GM23338 (cell line): ENCODE measurements at regions not wholly inside any gene's neighbourhood (a gene's known extent, or its start where the extent isn't known, plus 50 kb on each side); places are given as distances from the start of the nearest gene placed in this dataset.

ENCODE experiments used
- ATAC-seq: fragments of 200-7000 bp; cut with Tn5 transposase; 3 replicates; pipeline ENCODE4 v1.9.1; 2020
- DNase-seq: peaks from one replicate; pipeline ENCODE4 v3.0.0-alpha.2; 2015; ENCODE audit warnings: low spot score
- H2AFZ ChIP-seq: fragments of 200-600 bp; sonication (generic); 2 replicates; pipeline ENCODE4 v1.8.0; 2016; ENCODE audit warnings: antibody characterized with exemption, mild to moderate bottlenecking, moderate library complexity
- H3F3A ChIP-seq: fragments of 200-600 bp; sonication (generic); replicated peaks from 2 replicates; pipeline ENCODE4 v1.8.0; 2017; ENCODE audit warnings: antibody characterized with exemption, mixed run types, low read depth
- H3K27ac ChIP-seq: fragments of 200-600 bp; sonication (generic); 2 replicates; pipeline ENCODE4 v1.6.1; 2016; ENCODE audit warnings: low read depth
- H3K27me3 ChIP-seq: fragments of 200-600 bp; sonication (generic); 2 replicates; pipeline ENCODE4 v1.8.0; 2016; ENCODE audit warnings: mild to moderate bottlenecking, mixed run types, moderate library complexity; ENCODE audit not compliant: insufficient read depth
- H3K36me3 ChIP-seq: fragments of 200-600 bp; sonication (generic); 2 replicates; pipeline ENCODE4 v1.8.0; 2016; ENCODE audit warnings: mild to moderate bottlenecking; ENCODE audit not compliant: insufficient read depth
- H3K4me1 ChIP-seq: fragments of 200-600 bp; sonication (generic); 2 replicates; pipeline ENCODE4 v1.8.0; 2016; ENCODE audit warnings: mild to moderate bottlenecking, moderate library complexity; ENCODE audit not compliant: insufficient read depth
- H3K4me2 ChIP-seq: fragments of 200-600 bp; sonication (generic); 2 replicates; pipeline ENCODE4 v1.7.1; 2017; ENCODE audit warnings: mixed run types
- H3K4me3 ChIP-seq: fragments of 200-600 bp; sonication (generic); 2 replicates; pipeline ENCODE4 v1.6.1; 2016; ENCODE audit warnings: mixed run types
- H3K79me2 ChIP-seq: fragments of 200-600 bp; sonication (generic); replicated peaks from 2 replicates; pipeline ENCODE4 v1.8.0; 2017; ENCODE audit warnings: mild to moderate bottlenecking; ENCODE audit not compliant: insufficient read depth
- H3K9me2 ChIP-seq: fragments of 200-600 bp; sonication (generic); 2 replicates; pipeline ENCODE4 v1.8.0; 2017; ENCODE audit not compliant: insufficient read depth
- H4K20me1 ChIP-seq: fragments of 200-600 bp; sonication (generic); replicated peaks from 2 replicates; pipeline ENCODE4 v1.8.0; 2017; ENCODE audit warnings: mild to moderate bottlenecking; ENCODE audit not compliant: insufficient read depth
- H3K27ac Mint-ChIP-seq: 2 replicates; pipeline ENCODE4 v1.8.0; 2020; ENCODE audit warnings: inconsistent platforms, mild to moderate bottlenecking, moderate library complexity, mixed read lengths
- H3K27me3 Mint-ChIP-seq: 3 replicates; pipeline ENCODE4 v1.8.0; 2022; ENCODE audit warnings: low read depth, mild to moderate bottlenecking, moderate library complexity, mixed read lengths, inconsistent platforms; ENCODE audit not compliant: insufficient read depth, poor library complexity
- H3K36me3 Mint-ChIP-seq: 3 replicates; pipeline ENCODE4 v1.8.0; 2021; ENCODE audit warnings: low read depth, mild to moderate bottlenecking, inconsistent platforms, moderate library complexity, mixed read lengths
- H3K4me1 Mint-ChIP-seq: 3 replicates; pipeline ENCODE4 v1.8.0; 2020; ENCODE audit warnings: mild to moderate bottlenecking, inconsistent platforms, mixed read lengths
- H3K4me3 Mint-ChIP-seq: 3 replicates; pipeline ENCODE4 v1.8.0; 2021; ENCODE audit warnings: moderate library complexity, mild to moderate bottlenecking, inconsistent platforms, mixed read lengths
- H3K9me3 Mint-ChIP-seq: 3 replicates; pipeline ENCODE4 v1.8.0; 2020; ENCODE audit warnings: moderate library complexity, mild to moderate bottlenecking, inconsistent platforms, mixed read lengths
- CREB1 ChIP-seq: fragments of 250-450 bp; sonication (Bioruptor Pico); IDR thresholded peaks from 2 replicates; pipeline ENCODE4 v1.5.0; 2020; ENCODE audit warnings: low read depth, mild to moderate bottlenecking, moderate library complexity
- EZH2 ChIP-seq: fragments of 200-600 bp; sonication (generic); IDR thresholded peaks from one replicate; pipeline ENCODE4 v1.8.0; 2017; ENCODE audit warnings: antibody characterized with exemption, mild to moderate bottlenecking, low read depth; ENCODE audit not compliant: unreplicated experiment
- EZH2phosphoT487 ChIP-seq: fragments of 200-600 bp; sonication (generic); IDR thresholded peaks from one replicate; pipeline ENCODE4 v1.8.1; 2018; ENCODE audit warnings: antibody characterized with exemption; ENCODE audit not compliant: unreplicated experiment
- JUNB ChIP-seq: IDR thresholded peaks from one replicate; pipeline ENCODE4 v1.6.1; 2016; ENCODE audit warnings: antibody characterized with exemption; ENCODE audit not compliant: unreplicated experiment
- POLR2AphosphoS5 ChIP-seq: IDR thresholded peaks from 2 replicates; pipeline ENCODE4 v1.6.1; 2016; ENCODE audit warnings: antibody characterized with exemption, low read depth
- REST ChIP-seq: IDR thresholded peaks from one replicate; pipeline ENCODE4 v1.6.1; 2018; ENCODE audit warnings: antibody characterized with exemption; ENCODE audit not compliant: unreplicated experiment
- STAT1 ChIP-seq: IDR thresholded peaks from one replicate; pipeline ENCODE4 v1.6.1; 2016; ENCODE audit warnings: antibody characterized with exemption; ENCODE audit not compliant: unreplicated experiment
- ZNF331 ChIP-seq: fragments of 250-450 bp; sonication (Bioruptor Pico); IDR thresholded peaks from 2 replicates; pipeline ENCODE4 v1.5.0; 2020; ENCODE audit warnings: low read depth, mild to moderate bottlenecking, moderate library complexity
- TF ChIP-seq, protein P1 (sequence below), 2 experiments: fragments of 200-600 bp in 1 of 2; sonication (generic) in 1 of 2; conservative IDR thresholded peaks; 2 replicates each; pipeline versions ENCODE4 v1.5.1 to v1.6.1; 2016 to 2017; ENCODE audit warnings: antibody characterized with exemption in 2 of 2, low read depth in 2 of 2, mild to moderate bottlenecking in 2 of 2, moderate library complexity in 1 of 2

DNA sequence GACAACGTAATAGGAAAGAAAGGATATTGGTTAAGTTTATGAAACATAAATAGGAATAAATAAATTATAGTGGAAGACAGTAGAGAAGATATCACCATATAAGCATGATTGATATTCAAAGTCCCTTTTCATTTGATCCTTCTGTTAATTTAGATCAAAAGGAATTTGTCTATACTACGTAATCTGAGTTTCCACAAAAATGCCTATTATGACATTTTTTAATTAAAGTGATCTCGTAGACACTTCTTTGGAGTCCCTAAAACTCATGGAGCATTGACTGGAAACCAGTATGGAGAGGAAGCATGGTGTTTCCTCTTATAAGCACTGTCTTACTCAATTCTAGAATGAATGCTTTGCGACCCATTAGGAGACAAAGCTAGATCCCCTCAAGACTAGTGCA lies 411.4 kb upstream of the SPHKAP start:
- Histone ChIP-seq H3K4me2 (no peak overlapping the region), H3K79me2 (no peaks in the 10 kb centered on the region), H3K4me1 (no peaks in the 10 kb centered on the region), H3K9me2 (peaks cover 4% of the 10 kb centered on the region; the same call in 1 of the 2 replicates), H3K27ac (no peak overlapping the region), H3K36me3 (no peaks in the 10 kb centered on the region), H4K20me1 (no peaks in the 10 kb centered on the region), H3K4me3 (no peak overlapping the region), H3F3A (no peaks in the 10 kb centered on the region), H3K27me3 (no peaks in the 10 kb centered on the region), H2AFZ (no peak overlapping the region)
- ATAC-seq (no peak), DNase-seq (no peak)
- Mint-ChIP-seq H3K4me3 (no peak overlapping the region), H3K36me3 (no peaks in the 10 kb centered on the region; the same call in 2 of the 3 replicates), H3K4me1 (no peaks in the 10 kb centered on the region), H3K27me3 (no peaks in the 10 kb centered on the region), H3K27ac (no peak overlapping the region), H3K9me3 (peaks cover 4% of the 10 kb centered on the region; the same call in 1 of the 3 replicates)
- TF ChIP-seq EZH2 (no peak), EZH2phosphoT487 (no peak)

GRCh38 chr2:228590681-228591080 lies 409.2 kb upstream of the SPHKAP start:
- Histone ChIP-seq H3K79me2 (no peaks in the 10 kb centered on the region), H3K27me3 (no peaks in the 10 kb centered on the region), H3K36me3 (no peaks in the 10 kb centered on the region), H3K4me1 (no peaks in the 10 kb centered on the region), H4K20me1 (no peaks in the 10 kb centered on the region), H3K27ac (no peak overlapping the region), H2AFZ (no peak overlapping the region), H3F3A (no peaks in the 10 kb centered on the region), H3K4me3 (no peak overlapping the region), H3K4me2 (no peak overlapping the region), H3K9me2 (no peaks in the 10 kb centered on the region)
- peaks cover 4% of the 10 kb centered on the region; the same call in 2 of the 3 replicates for H3K9me3 Mint-ChIP-seq
- no peak for ATAC-seq
- TF ChIP-seq, protein P1, sequence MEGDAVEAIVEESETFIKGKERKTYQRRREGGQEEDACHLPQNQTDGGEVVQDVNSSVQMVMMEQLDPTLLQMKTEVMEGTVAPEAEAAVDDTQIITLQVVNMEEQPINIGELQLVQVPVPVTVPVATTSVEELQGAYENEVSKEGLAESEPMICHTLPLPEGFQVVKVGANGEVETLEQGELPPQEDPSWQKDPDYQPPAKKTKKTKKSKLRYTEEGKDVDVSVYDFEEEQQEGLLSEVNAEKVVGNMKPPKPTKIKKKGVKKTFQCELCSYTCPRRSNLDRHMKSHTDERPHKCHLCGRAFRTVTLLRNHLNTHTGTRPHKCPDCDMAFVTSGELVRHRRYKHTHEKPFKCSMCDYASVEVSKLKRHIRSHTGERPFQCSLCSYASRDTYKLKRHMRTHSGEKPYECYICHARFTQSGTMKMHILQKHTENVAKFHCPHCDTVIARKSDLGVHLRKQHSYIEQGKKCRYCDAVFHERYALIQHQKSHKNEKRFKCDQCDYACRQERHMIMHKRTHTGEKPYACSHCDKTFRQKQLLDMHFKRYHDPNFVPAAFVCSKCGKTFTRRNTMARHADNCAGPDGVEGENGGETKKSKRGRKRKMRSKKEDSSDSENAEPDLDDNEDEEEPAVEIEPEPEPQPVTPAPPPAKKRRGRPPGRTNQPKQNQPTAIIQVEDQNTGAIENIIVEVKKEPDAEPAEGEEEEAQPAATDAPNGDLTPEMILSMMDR (conservative IDR thresholded peaks at IDR 0.05; ENCODE audit: low read depth in 2 of 2): no peak
- TF ChIP-seq ZNF331 (CRISPR knock-in tag): no peak
- TF ChIP-seq CREB1 (CRISPR knock-in tag): no peak
- TF ChIP-seq STAT1: no peak
- TF ChIP-seq POLR2AphosphoS5: no peak
- TF ChIP-seq EZH2: no peak
- TF ChIP-seq JUNB: no peak
- H3K36me3 Mint-ChIP-seq: no peaks in the 10 kb centered on the region; the same call in 2 of the 3 replicates
- DNase-seq: no peak
- no peaks in the 10 kb centered on the region for H3K4me1 Mint-ChIP-seq
- H3K27me3 Mint-ChIP-seq: no peaks in the 10 kb centered on the region
- H3K4me3 Mint-ChIP-seq: no peak overlapping the region
- no peak overlapping the region for H3K27ac Mint-ChIP-seq

DNA sequence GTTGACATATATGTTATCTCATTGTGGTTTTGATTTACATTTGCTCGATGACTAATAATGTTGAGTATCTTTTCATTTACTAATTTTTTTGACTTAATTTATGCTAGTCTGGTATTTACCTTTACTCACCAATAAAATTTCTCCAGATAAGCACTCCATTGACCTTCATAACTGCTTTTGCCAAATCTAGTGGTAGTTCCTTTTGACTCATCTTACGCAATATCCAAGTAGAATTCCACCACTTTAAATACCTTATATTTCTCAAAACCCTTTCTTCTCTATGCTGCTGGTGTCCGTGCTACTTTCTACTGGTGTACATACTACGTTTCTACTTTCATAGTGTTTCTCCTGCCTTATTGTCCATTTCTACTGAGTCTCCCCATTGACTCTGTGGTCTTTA lies 407.6 kb upstream of the SPHKAP start:
- no peaks in the 10 kb centered on the region for H3K4me1 ChIP-seq
- H3K27me3 Mint-ChIP-seq: no peaks in the 10 kb centered on the region
- no peak overlapping the region for H3K27ac Mint-ChIP-seq
- H3F3A ChIP-seq: no peaks in the 10 kb centered on the region
- no peaks in the 10 kb centered on the region for H3K4me1 Mint-ChIP-seq
- H4K20me1 ChIP-seq: no peaks in the 10 kb centered on the region
- H3K4me3 ChIP-seq: no peak overlapping the region
- H3K36me3 Mint-ChIP-seq: peaks cover 3% of the 10 kb centered on the region; the same call in 1 of the 3 replicates
- no peak for DNase-seq
- H3K4me3 Mint-ChIP-seq: no peak overlapping the region
- no peak overlapping the region for H3K27ac ChIP-seq
- no peaks in the 10 kb centered on the region for H3K36me3 ChIP-seq
- no peak overlapping the region for H3K4me2 ChIP-seq
- no peaks in the 10 kb centered on the region for H3K9me2 ChIP-seq
- H3K79me2 ChIP-seq: no peaks in the 10 kb centered on the region
- ATAC-seq: no peak
- H3K9me3 Mint-ChIP-seq: peaks cover 11% of the 10 kb centered on the region; the same call in 2 of the 3 replicates
- H3K27me3 ChIP-seq: no peaks in the 10 kb centered on the region
- no peak overlapping the region for H2AFZ ChIP-seq
- TF ChIP-seq, protein P1 (conservative IDR thresholded peaks at IDR 0.05; ENCODE audit: low read depth in 2 of 2): no peak
- TF ChIP-seq REST: no peak
- no peak for TF ChIP-seq EZH2
